ENCODE measurements at regions not wholly inside any gene's neighbourhood (a gene's known extent, or its start where the extent isn't known, plus 50 kb on each side); places are given as distances from the start of the nearest gene placed in this dataset.

DNA sequence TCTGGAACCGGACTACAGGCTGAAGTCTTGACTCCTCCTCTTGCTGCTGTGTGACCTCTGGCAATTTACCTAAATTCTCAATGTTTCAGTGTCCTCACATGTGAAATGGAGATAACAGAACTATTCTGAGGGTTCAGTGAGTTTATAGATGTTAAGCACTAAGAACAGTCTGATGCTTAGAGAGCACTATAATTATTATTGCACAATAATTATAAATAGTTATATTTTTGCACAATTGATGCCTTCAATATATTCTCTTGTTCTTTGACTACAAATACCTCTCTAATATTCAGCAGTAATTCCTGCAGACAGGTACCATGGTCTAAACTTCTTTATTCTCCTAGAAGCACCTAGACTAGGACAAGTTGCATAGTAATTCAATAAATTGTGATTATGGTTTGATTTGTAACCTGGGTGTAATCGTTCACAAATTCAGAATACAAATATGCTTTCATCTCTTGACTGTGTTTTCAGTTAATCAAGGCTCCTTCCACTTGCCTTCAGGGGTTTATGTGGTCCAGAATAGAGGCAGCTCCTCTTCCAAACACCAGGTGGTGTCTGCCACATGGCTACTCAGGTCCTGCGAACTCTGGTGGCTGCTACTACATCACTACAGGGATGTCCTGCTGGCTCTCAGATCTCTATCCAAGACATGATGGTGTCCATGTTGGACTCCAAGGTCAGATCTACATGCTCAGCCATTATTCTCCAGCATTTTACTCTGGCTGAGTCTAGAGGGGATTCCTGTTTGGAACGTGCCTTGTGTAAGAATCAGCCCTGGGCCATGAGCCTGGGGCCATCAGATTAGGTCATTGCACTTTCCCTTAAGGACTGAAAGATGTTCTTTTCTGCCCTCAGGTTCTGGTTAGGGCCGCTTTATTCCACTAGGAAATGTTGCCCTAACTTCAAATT lies 103.4 kb downstream of the QRFPR start:
- peak; percentile 5 for DNase-seq

DNA sequence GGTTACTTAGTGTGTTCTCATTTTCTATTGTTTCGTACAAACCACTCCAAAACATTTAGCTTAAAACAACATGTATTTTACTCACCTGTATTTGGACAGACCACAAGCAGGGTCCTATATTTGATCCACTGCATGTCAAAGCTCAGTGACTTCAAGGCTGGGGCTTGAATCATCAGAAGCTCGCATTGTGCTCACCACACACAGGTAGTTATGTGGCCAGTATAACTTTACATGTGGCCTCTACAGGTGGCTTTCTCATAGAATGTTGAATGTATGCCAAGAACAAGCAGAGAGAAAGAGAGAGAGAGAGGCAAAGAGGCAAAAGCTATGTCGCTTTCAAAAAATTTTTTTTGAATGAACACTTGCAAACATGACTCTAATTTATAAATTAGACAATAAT lies 107.6 kb downstream of the QRFPR start:
- no peak for DNase-seq

DNA sequence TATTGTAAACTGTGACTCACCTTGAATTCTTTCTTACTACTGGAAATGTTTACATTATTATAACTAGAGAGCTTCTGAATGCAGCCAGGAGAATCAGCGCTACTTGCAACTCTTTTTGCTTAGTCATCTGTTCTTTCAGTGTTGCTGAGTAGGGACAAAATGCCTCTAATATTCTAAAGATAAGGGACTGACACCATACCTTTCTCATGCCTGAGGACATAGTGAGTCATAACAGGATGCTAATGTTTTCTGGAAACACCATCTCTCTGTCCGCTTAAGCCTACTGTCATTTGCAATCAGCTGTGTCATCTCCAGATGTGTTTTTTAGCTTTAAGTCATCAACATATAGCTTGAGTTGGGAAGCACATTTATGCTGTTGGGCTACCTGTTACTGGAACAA lies 108.3 kb downstream of the QRFPR start:
- DNase-seq, result no peak

DNA sequence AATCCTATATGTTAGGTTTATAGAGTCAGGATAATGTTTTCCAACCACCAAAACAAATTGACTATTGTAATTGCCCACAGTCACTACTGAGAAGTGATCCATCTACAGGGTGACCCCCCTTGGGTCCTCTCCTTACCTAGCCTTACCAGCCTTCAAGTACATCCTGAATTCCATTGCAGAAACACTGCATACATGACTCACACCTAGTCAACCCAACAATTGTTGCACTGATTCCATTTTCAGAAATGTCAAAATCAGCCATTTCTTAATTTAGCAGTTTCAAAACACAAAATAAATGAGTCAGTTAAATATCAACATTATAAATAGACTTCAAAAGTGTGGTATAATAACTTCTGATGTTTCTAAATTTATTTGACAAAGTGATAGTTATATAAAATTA lies 106.3 kb upstream of the TNIP3 start:
- no peak for DNase-seq

DNA sequence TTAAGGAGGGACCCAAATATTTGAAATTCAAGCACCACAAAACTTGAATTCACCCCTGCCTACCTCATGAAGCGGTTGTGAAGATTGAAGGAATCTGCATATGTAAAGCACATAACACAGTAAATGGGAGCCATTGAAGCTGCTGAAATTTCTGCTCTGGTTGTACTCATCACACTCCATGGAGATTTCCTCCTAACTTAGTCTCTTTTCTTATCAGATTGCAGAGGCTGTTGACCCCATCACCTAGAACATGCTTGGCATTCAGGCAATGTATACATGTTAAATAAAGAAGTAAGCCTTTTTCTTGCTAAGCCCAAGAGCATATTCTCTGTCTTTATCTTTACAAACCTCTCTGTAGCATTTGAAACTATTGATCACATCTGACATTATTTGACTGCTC lies 104.9 kb upstream of the TNIP3 start:
- DNase-seq, result no peak

DNA sequence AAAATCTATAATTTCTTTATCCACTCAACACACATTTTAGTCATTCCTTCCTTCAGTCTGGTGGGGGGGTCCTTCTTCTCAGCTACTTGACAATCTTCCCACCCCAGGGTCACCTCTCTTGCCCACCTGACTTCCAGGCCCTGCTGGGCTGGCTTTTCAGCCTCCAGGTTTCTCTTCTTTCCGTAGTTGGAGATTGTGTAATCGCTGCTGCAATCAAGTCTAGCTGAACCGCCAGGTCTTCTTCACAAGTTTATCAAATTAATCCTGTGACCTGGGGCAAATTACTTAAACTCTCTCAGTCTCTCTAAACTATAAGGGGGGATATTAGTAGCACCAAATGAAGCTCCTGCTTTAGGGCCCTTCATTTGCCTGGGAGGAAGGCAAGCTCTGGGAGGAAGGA lies 102.9 kb upstream of the TNIP3 start:
- DNase-seq, result no peak

DNA sequence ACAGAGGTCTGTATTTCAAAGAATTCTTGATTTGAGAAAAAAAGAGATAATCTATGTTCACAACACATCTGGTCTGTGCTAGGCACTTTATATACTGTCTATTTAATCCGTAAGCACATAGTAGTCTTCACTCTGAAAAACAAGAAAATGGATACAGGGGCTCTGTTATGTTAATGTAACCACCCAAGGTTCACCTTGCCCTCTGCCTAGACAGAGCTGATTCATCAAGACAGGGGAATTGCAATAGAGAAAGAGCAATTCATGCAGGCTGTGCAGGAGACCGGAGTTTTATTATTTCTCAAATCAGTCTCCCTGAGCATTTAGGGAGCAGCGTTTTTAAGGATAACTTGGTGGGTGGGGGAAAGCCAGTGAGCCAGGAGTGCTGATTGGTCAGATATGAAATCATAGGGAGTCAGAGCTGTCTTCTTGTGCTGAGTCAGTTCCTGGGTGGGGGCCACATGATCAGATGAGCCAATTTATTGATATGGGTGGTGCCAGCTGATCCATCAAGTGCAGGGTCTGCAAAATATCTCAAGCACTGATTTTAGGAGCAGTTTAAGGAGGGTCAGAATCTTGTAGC lies 92.9 kb upstream of the TNIP3 start:
- DNase-seq, result no peak

DNA sequence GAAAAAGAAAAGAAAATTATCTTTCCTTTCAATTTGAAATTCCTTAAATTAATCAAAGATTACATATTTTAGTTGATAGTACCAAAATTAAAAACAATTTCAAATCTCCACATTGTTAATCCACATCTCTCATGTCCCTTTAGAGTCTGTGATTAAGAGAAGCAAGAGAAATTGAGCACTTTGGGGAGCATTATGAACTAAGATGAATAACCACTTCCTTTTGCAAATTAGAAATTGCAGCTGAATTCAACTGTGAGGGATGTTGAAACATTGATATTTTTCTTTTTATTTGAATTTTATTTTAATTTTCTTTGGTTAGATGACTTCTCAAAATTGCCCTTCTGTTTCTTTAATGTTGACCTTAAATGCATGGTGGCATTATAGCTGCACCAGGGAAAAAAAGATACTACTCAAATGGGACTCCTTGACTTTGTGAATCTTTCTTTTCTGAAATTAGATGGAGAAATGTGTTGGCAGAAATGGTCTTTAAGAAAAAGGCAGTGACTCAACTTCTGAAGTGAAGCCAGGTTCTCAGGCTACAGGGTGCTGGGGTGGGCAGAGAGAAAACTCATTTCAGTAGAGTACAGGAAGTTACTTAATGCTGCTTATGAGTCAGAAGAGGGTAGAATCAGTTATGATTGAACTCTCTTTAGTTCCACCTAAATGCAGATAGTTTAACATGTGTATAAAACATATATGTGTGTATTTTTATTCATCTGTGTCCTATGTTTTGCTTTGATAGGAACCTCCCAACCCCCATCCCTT lies 92.0 kb upstream of the TNIP3 start:
- peak; percentile 45 for DNase-seq

DNA sequence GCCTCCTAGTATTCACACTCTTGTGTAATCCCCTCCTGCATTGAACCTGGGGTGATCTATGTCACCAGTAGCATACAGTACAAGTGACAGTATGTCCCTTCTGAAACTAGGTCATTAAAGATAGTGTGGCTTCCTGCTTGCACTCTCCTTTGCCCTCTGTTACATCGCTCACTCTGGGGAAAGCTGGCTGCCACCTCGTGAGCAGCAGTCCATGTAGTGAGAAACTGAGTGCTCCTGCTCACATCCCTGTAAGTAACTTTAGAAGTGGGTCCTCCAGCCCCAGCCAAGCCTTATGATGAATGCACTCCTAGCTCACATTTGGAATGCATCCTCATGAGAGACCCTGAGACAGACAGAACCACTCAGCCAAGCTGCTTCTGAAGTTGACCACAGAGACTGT lies 89.8 kb upstream of the TNIP3 start:
- DNase-seq, result no peak

DNA sequence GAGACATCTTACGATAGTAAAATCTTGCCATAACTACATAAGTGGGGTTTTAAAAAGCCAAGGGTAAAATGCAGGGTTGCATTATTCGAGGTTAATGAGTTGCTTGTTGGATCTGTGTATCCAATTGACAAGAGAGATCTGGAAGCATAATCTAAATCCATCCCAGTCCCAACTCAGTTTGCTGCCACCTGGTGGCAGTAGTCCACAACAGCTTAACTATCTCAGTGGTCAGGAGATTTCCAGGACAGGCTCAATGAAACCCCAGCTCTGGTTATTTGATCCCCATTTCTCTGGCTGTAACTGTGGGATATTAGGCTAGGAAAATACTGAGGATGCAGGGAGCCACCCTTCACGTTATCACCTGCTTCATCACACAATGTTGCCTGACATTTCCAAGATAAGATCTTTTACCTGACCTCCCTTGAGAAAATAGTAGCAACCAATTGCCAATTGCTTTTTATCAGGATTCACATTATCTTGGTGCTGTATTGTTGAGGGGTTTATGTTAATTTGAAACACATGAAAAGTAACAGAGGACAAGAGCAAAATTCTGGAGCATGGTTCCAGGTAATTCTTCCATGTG lies 88.2 kb upstream of the TNIP3 start:
- peak; percentile 79 for DNase-seq

DNA sequence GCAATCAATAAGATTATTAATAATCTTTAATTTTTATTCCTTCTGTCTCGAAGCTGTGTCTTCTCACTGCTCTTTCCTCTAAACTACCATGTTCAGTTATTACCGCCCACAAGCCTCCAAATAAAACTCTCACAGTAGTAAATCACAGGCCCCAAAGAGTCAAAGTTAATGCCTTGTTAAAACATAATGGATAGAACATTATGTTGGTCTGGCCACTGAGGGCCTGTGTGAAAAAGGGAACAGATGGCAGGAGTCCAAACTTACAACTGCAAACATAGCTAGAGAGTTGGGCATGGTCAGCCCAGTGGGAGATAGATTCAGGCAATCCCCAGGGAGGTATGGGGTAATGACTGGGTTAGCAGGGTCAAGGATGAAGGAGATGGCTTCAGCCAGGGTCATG lies 84.6 kb upstream of the TNIP3 start:
- no peak for DNase-seq

DNA sequence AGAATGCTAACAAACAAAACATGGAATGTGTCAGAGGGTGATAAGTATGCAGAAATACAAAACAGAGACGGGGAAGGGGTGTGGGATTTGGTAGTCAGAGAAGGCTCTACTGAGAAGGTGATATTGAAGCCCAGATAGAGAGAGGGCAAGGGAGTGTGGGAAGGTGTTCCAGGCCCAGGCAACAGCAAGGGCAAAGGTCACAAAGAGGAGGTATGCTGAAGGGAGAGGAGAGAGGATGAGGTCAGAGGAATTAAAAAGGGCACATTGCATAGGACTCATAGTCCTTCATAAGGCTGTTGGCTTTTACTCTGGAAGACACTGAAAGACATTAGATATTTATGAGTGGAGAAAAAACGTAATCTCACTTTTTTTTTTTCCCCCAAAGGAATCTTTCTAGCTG lies 82.6 kb upstream of the TNIP3 start:
- no peak for DNase-seq

DNA sequence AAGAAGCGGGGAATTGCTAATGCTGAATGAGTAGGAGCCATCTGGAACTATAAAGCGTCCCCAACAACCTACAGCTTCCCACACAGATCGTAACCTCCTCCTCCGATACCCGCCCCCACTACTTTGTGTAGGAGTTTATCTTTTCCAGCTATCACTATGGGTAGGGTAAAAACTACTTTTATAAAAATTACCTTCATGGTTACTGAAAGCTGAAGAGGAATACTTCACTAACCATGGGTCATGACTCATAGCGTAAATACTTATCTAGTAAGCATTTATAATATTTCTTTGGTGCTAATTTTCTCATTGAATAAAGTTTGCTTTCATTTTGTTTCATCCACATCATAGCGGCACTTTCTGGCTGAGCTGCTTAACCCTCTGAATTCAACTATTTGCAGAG lies 79.4 kb upstream of the TNIP3 start:
- no peak for DNase-seq

DNA sequence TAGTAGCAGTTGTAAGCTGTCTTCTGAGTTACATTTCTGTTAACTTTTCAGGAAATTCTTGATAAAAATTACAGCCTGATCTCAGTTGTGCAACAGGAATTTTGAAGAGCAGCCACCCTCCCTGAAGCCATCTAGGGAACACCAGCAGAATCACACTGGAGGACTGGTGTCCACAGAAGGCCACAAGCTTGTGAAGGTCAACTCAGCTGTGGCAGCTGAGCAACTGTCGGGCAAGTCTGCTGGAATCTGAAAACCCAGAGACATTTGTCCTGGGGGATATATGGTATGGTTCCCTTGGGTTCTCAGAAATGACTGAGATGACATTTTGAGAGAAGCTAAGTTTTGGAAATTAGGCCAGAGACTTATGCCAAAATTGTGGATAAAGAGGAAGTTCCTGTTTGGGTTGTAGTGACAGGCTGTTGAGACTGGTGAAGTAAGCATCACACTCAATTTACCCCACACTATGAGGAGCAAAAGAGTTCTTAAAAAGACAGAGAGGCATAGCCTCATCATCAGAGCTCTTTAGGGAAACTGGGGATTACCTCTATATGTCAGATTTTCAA lies 78.1 kb upstream of the TNIP3 start:
- no peak for DNase-seq

DNA sequence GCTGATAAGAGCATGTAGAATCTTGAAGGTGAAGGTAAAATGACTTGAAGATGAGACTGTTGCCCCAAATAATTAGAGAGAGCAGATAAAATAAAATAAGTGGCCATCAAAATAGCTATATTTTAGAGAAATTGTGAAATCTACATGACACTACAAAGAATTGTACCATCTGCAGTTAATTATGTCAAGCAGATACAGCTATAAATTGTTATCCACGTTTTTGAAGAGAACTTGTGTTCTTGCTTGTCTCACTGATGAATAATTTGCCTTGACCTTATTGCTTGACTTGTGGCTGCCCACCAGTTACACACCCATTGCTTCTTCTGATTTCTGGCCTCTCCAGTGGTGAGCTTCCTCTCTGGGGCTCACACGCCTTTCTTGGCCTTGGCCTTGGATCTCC lies 75.8 kb upstream of the TNIP3 start:
- DNase-seq, result no peak

DNA sequence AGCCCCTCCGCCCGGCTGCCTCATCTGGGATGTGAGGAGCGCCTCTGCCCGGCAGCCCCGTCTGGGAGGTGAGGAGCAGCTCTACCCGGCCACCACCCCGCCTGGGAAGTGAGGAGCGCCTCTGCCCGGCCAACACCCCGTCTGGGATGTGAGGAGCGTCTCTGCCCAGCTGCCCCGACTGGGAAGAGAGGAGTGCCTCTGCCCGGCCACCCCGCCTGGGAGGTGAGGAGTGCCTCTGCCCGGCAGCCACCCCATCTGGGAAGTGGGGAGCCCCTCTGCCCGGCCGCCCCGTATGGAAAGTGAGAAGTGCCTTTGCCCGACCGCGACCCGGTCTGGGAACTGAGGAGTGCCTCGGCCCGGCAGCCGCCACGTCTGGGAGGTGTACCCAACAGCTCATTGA lies 74.3 kb upstream of the TNIP3 start:
- DNase-seq, result no peak

DNA sequence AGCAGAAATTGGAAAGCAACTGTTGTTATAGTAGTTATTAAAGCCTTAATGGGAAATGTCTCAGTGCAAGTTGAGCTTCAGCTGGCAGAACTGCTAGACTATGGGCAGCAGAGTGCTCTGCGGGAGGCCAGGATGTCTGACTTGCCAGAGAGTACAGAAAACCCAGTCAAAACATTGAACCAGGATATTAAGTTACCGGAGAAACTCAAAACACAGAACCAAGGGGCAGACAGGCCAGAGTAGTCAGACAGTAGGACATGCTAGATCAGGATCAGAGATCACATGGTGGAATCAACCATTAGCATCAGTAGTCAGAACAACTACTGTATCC lies 72.9 kb upstream of the TNIP3 start:
- no peak for DNase-seq

DNA sequence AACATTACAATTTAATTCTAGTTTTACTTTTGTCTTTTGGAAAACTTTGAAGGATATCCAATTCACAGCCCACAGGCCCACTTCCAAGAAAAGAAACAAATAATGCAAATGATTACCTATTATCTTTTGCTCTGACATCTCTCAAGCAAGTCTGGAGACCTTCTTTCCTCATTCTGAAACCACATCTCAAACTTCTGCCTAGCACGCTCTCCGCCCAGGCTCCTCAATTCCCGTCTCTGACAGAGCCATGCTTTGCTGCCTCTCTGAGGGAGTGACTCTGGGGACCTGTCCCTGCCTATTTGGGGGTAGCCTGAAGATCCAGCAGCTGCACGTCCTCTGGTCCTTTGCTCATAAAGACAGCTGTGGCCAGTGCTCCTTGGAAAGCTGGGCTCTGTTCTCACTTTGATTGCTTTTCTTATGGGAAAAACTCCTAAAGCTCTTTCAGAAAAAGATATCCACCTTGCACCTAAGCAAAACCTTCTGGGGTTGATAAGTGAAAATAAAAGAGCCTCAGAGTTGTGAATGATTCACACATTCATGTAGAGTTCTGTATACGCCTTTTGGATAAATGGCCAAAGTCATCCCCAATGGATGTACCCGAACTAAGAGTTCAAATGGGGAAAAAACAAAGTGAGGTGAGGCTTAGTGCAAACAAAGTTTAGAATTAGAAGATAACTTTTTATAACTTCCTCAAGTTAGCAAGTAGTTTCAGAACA lies 72.4 kb upstream of the TNIP3 start:
- no peak for DNase-seq

DNA sequence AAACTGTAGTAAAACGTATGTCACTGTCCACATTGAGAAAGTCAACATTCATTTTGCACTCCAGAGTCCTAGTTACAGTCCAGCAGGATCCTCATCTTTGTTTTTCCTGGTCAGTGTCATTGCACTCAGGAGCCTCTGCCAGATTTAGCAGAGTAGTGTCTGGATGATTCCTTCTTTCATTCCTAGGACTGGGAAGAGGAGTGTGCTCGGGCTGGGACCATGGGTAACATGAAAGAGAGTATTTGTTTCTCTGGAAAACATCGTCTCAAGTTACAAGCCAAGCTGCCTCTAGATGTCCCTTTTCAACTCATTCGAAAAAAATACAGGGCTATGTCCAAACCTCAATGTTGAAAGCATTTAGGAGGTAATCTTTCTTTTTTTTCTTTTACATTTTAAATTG lies 69.9 kb upstream of the TNIP3 start:
- no peak for DNase-seq

DNA sequence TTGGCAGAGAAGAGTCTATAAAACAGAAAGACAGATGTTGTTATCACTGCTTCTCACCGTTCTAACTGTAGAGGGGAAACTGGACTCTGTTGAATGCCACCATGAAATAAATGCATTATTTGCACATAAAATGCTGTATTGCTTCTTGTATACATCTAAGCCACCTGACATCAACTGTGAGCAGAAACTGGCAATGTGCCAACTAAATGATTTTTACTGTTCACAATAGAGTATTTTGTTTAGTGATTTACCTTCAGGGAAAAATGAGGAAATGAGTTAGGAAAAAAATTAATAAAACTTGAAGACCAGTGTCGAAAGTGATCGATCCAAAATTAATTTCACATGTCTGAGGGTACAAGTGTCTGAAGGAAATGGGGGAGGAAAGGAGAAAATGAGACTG lies 65.9 kb upstream of the TNIP3 start:
- DNase-seq, result no peak

DNA sequence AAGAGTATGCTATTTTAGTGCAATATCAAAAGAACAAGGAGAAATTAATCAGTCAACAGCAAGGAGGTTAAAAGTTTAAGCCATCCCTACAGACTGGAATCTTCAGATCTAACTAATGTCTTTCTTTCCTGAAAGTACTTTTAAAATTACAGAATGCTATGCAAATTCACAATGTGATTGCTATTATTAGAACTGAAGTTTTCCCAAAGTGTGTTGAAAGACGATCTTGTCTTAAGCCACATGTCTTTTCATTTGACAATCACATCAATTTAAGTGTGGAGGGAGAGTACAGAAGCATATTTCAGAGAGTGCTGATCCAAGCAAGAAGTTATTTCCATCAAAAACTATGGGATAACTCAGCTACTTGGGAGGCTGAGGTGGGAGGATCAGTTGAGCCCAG lies 64.7 kb upstream of the TNIP3 start:
- DNase-seq, result no peak

DNA sequence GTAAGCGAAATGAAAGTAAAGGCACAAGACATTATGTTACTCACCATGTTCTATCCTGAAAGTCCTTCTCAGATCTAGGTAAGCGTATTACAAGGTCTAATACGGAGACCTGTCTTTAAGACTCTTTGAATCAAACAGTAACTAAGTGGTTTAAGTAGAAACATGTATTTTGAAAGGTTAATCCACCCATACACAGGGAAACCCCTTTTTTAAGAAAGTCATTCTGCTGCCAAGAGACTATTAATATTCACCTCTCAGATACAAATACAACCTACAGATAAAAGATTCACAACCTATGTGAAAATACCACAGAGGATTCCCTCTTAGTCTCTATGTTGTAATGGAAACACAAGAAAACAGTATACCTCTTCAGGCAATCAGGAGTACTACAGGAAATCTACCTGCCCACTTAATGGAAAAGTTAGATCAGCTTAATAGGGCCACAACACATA lies 63.2 kb upstream of the TNIP3 start:
- DNase-seq, result no peak

DNA sequence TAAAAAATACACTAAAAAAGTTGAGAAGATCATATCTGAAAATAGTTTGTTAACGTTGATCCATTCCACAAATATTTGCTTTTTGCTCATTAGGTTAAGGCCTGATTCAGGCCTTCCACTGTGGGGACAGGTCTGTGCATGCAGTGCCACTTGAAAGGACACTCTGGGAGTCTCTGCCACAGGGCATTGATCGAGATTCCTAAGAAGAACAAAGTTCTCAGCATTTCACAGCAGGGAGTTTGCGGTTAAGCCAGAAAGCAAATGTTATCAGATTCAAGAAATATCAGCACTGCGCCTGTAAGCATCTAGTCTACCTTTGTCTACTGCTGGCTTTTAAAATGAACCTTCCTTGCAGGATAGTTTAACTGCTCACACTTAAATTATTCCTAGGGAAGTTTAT lies 62.2 kb upstream of the TNIP3 start:
- no peak for DNase-seq
